PC-3 (cell line): ENCODE measurements at regions not wholly inside any gene's neighbourhood (a gene's known extent, or its start where the extent isn't known, plus 50 kb on each side); places are given as distances from the start of the nearest gene placed in this dataset.

Experiments
- EZH2 ChIP-seq: fragments of 300-600 bp; sonication (generic); IDR thresholded peaks from one replicate; pipeline ENCODE4 v1.6.1; 2017; ENCODE audit warnings: antibody characterized with exemption, mild to moderate bottlenecking, low read length; ENCODE audit not compliant: unreplicated experiment
- EZH2phosphoT487 ChIP-seq: fragments of 300-600 bp; sonication (generic); IDR thresholded peaks from 2 replicates; pipeline ENCODE4 v1.6.1; 2018; ENCODE audit warnings: mild to moderate bottlenecking, antibody characterized with exemption, low read length, borderline replicate concordance

GRCh38 chr1:188719735-188720134 is 1757.9 kb downstream of the BRINP3 start:
- TF ChIP-seq EZH2phosphoT487 = no peak
- no peak for TF ChIP-seq EZH2
